ENCODE measurements at regions not wholly inside any gene's neighbourhood (a gene's known extent, or its start where the extent isn't known, plus 50 kb on each side); places are given as distances from the start of the nearest gene placed in this dataset.

GRCh38 chr2:192952245-192952644, 757.5 kb upstream of the TMEFF2 start:
- H3K9me3 ChIP-seq (ENCODE audit: control extremely low read depth in 1 of 3, control insufficient read depth in 2 of 3, insufficient read depth in 1 of 3, low read length in 2 of 3) = peaks cover 0 to 1% (median 0%) of the 10 kb centered on the region in 3 donors
- no peak overlapping the region for H2AFZ ChIP-seq (ENCODE audit: insufficient read depth, low read depth, low read length, poor library complexity, severe bottlenecking)
- no peak overlapping the region for H3K27ac ChIP-seq (ENCODE audit: low read length in 2 of 2)
- no peaks in the 10 kb centered on the region for H3K4me1 ChIP-seq (ENCODE audit: control insufficient read depth in 2 of 2, insufficient read depth in 2 of 2, low read length in 2 of 2)
- POLR2A ChIA-PET = no interaction called here
- TF ChIP-seq EZH2 (IDR thresholded peaks at IDR 0.05; ENCODE audit: borderline replicate concordance, insufficient read depth, low read depth, low read length, poor library complexity, severe bottlenecking) (no peak), CTCF (IDR thresholded peaks at IDR 0.05) (no peak)
- Mint-ChIP-seq H3K4me1 (no peaks in the 10 kb centered on the region), H3K27me3 (no peaks in the 10 kb centered on the region), H3K9me3 (ENCODE audit: insufficient read depth) (no peaks in the 10 kb centered on the region), H3K27ac (no peak overlapping the region), H3K4me3 (no peak overlapping the region)
- H3K36me3 ChIP-seq (replicated peaks in 1 of 2; ENCODE audit: control extremely low read depth in 1 of 2, control insufficient read depth in 1 of 2, extremely low read depth in 1 of 2, insufficient read depth in 2 of 2, low read length in 1 of 2) = no peaks in the 10 kb centered on the region
- no peak for ATAC-seq (ENCODE audit: low read depth)
- H3K27me3 ChIP-seq (replicated peaks in 1 of 4; ENCODE audit: control extremely low read depth in 1 of 4, control insufficient read depth in 3 of 4, insufficient read depth in 4 of 4, low read length in 3 of 4) = no peaks in the 10 kb centered on the region
- intact Hi-C loops (cut with micrococcal nuclease) = no loop called here
- DNase-seq = no peak
- H3K9ac ChIP-seq (ENCODE audit: low read length) = no peak overlapping the region
- H3K4me3 ChIP-seq (ENCODE audit: control extremely low read depth in 1 of 5, extremely low read depth in 1 of 5, insufficient read depth in 1 of 5, low read depth in 2 of 5, low read length in 4 of 5) = no peak overlapping the region
- no peaks in the 10 kb centered on the region for H3K79me2 ChIP-seq (ENCODE audit: control insufficient read depth, insufficient read depth, low read length)
- no peaks in the 10 kb centered on the region for H4K20me1 ChIP-seq (ENCODE audit: control insufficient read depth, insufficient read depth, low read length, poor library complexity, severe bottlenecking)
- no CpG with 5 or more reads among the region's 2 CpGs for WGBS (ENCODE audit: insufficient coverage)
- H3K4me2 ChIP-seq (replicated peaks; ENCODE audit: low read depth, low read length, poor library complexity, severe bottlenecking) = no peak overlapping the region
- CTCF ChIA-PET = no interaction called here

GRCh38 chr2:192948316-192948715, 753.6 kb upstream of the TMEFF2 start:
- Histone ChIP-seq H3K27me3 (replicated peaks in 1 of 4; ENCODE audit: control extremely low read depth in 1 of 4, control insufficient read depth in 3 of 4, insufficient read depth in 4 of 4, low read length in 3 of 4) (no peaks in the 10 kb centered on the region), H3K4me3 (ENCODE audit: control extremely low read depth in 1 of 5, extremely low read depth in 1 of 5, insufficient read depth in 1 of 5, low read depth in 2 of 5, low read length in 4 of 5) (no peak overlapping the region), H3K4me2 (replicated peaks; ENCODE audit: low read depth, low read length, poor library complexity, severe bottlenecking) (no peak overlapping the region), H3K4me1 (ENCODE audit: control insufficient read depth in 2 of 2, insufficient read depth in 2 of 2, low read length in 2 of 2) (no peaks in the 10 kb centered on the region), H4K20me1 (ENCODE audit: control insufficient read depth, insufficient read depth, low read length, poor library complexity, severe bottlenecking) (no peaks in the 10 kb centered on the region), H3K36me3 (replicated peaks in 1 of 2; ENCODE audit: control extremely low read depth in 1 of 2, control insufficient read depth in 1 of 2, extremely low read depth in 1 of 2, insufficient read depth in 2 of 2, low read length in 1 of 2) (no peaks in the 10 kb centered on the region), H3K27ac (ENCODE audit: low read length in 2 of 2) (no peak overlapping the region), H2AFZ (ENCODE audit: insufficient read depth, low read depth, low read length, poor library complexity, severe bottlenecking) (no peak overlapping the region), H3K9me3 (ENCODE audit: control extremely low read depth in 1 of 3, control insufficient read depth in 2 of 3, insufficient read depth in 1 of 3, low read length in 2 of 3) (peaks cover 0 to 1% (median 0%) of the 10 kb centered on the region in 3 donors), H3K79me2 (ENCODE audit: control insufficient read depth, insufficient read depth, low read length) (no peaks in the 10 kb centered on the region), H3K9ac (ENCODE audit: low read length) (no peak overlapping the region)
- no peak overlapping the region for H3K4me3 Mint-ChIP-seq
- H3K9me3 Mint-ChIP-seq (ENCODE audit: insufficient read depth) = no peaks in the 10 kb centered on the region
- intact Hi-C loops (cut with micrococcal nuclease) = no loop called here
- no peaks in the 10 kb centered on the region for H3K4me1 Mint-ChIP-seq
- H3K27me3 Mint-ChIP-seq = no peaks in the 10 kb centered on the region
- DNase-seq = no peak
- no peak overlapping the region for H3K27ac Mint-ChIP-seq
- CTCF ChIA-PET = no interaction called here
- POLR2A ChIA-PET = no interaction called here
- 100% methylated on average over 1 of the region's 3 CpGs for WGBS (ENCODE audit: insufficient coverage)
- no peak for TF ChIP-seq EZH2 (IDR thresholded peaks at IDR 0.05; ENCODE audit: borderline replicate concordance, insufficient read depth, low read depth, low read length, poor library complexity, severe bottlenecking)
- TF ChIP-seq CTCF (IDR thresholded peaks at IDR 0.05) = no peak
- no peak for ATAC-seq (ENCODE audit: low read depth)

Data from B cell (primary cell).